ENCODE measurements at regions not wholly inside any gene's neighbourhood (a gene's known extent, or its start where the extent isn't known, plus 50 kb on each side); places are given as distances from the start of the nearest gene placed in this dataset.

DNA sequence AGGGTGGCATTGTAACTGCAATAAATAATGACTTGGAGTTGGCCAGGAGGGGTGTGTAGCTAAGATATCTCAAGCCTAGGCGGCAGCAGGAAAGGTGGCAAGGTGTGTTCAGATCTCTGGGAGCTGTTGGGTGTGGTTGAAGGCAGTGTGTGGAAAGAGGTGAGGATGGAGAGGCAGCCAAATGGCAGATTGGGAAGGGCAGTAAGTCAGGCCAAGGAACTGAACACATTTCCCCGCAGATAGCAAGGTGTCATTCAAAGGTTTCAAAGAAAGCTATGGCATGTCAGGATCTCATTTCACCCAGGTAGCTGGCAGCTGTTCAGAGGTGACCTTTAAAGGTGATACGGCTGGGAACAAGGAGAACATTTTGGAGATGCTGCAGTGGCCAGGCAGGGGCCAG is 586.0 kb upstream of the MGMT start:
- no peak for TF ChIP-seq YY1 (IDR thresholded peaks at IDR 0.05; ENCODE audit: extremely low read depth, insufficient replicate concordance, low read depth, low read length)
- TF ChIP-seq CBX3 (IDR thresholded peaks at IDR 0.05; ENCODE audit: low read depth), result no peak
- TF ChIP-seq EZH2phosphoT487 (IDR thresholded peaks at IDR 0.05; ENCODE audit: borderline replicate concordance), result no peak
- TF ChIP-seq CEBPB (IDR thresholded peaks at IDR 0.05; ENCODE audit: low read depth), result no peak
- TF ChIP-seq POLR2A (IDR thresholded peaks at IDR 0.05; ENCODE audit: borderline replicate concordance, extremely low read depth, insufficient read depth, insufficient read length), result no peak
- TF ChIP-seq ZFX (IDR thresholded peaks at IDR 0.05), result no peak
- TF ChIP-seq EZH2 (IDR thresholded peaks at IDR 0.05), result no peak
- TF ChIP-seq EGR1 (IDR thresholded peaks at IDR 0.05; ENCODE audit: low read depth), result no peak
- TF ChIP-seq TCF7L2 (IDR thresholded peaks at IDR 0.05; ENCODE audit: borderline replicate concordance, extremely low read depth, insufficient read depth, insufficient read length), result no peak
- TF ChIP-seq, protein P1, sequence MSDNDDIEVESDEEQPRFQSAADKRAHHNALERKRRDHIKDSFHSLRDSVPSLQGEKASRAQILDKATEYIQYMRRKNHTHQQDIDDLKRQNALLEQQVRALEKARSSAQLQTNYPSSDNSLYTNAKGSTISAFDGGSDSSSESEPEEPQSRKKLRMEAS (IDR thresholded peaks at IDR 0.05), result no peak
- TF ChIP-seq RAD21 (IDR thresholded peaks at IDR 0.05; ENCODE audit: low read depth), result no peak
- no peak for TF ChIP-seq ELF1 (IDR thresholded peaks at IDR 0.05; ENCODE audit: borderline replicate concordance, low read depth)
- no peak for TF ChIP-seq JUND (IDR thresholded peaks at IDR 0.05)
- no peak for TF ChIP-seq FOSL1 (IDR thresholded peaks at IDR 0.05; ENCODE audit: low read depth)
- no peak for TF ChIP-seq POLR2AphosphoS5 (IDR thresholded peaks at IDR 0.05; ENCODE audit: low read depth, low read length)
- TF ChIP-seq SRF (IDR thresholded peaks at IDR 0.05; ENCODE audit: low read depth), result no peak
- TF ChIP-seq, protein P2, sequence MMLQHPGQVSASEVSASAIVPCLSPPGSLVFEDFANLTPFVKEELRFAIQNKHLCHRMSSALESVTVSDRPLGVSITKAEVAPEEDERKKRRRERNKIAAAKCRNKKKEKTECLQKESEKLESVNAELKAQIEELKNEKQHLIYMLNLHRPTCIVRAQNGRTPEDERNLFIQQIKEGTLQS (IDR thresholded peaks at IDR 0.05), result no peak
- TF ChIP-seq, protein P3, sequence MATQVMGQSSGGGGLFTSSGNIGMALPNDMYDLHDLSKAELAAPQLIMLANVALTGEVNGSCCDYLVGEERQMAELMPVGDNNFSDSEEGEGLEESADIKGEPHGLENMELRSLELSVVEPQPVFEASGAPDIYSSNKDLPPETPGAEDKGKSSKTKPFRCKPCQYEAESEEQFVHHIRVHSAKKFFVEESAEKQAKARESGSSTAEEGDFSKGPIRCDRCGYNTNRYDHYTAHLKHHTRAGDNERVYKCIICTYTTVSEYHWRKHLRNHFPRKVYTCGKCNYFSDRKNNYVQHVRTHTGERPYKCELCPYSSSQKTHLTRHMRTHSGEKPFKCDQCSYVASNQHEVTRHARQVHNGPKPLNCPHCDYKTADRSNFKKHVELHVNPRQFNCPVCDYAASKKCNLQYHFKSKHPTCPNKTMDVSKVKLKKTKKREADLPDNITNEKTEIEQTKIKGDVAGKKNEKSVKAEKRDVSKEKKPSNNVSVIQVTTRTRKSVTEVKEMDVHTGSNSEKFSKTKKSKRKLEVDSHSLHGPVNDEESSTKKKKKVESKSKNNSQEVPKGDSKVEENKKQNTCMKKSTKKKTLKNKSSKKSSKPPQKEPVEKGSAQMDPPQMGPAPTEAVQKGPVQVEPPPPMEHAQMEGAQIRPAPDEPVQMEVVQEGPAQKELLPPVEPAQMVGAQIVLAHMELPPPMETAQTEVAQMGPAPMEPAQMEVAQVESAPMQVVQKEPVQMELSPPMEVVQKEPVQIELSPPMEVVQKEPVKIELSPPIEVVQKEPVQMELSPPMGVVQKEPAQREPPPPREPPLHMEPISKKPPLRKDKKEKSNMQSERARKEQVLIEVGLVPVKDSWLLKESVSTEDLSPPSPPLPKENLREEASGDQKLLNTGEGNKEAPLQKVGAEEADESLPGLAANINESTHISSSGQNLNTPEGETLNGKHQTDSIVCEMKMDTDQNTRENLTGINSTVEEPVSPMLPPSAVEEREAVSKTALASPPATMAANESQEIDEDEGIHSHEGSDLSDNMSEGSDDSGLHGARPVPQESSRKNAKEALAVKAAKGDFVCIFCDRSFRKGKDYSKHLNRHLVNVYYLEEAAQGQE (IDR thresholded peaks at IDR 0.05; ENCODE audit: low read depth), result no peak
- no peak for TF ChIP-seq SP1 (IDR thresholded peaks at IDR 0.05; ENCODE audit: low read depth)
- TF ChIP-seq SIN3A (IDR thresholded peaks at IDR 0.05; ENCODE audit: low read depth), result no peak
- Histone ChIP-seq H2AFZ (ENCODE audit: low read depth, low read length, poor library complexity, severe bottlenecking) (no peak overlapping the region), H3K9me2 (ENCODE audit: insufficient read depth) (no peaks in the 10 kb centered on the region), H3K36me3 (ENCODE audit: control insufficient read depth in 1 of 2, insufficient read depth in 2 of 2, low read length in 2 of 2) (no peaks in the 10 kb centered on the region), H3K4me2 (ENCODE audit: low read length) (no peak overlapping the region), H3K9ac (ENCODE audit: low read length) (no peak overlapping the region), H4K20me1 (ENCODE audit: insufficient read depth) (no peaks in the 10 kb centered on the region), H3K79me2 (ENCODE audit: insufficient read depth, low read length) (no peaks in the 10 kb centered on the region), H3K4me3 (replicated peaks in 1 of 2; ENCODE audit: low read depth in 1 of 2, low read length in 2 of 2) (no peak overlapping the region), H3K27me3 (ENCODE audit: insufficient read depth, low read length) (no peaks in the 10 kb centered on the region), H3K4me1 (ENCODE audit: control insufficient read depth in 1 of 2, insufficient read depth in 2 of 2, low read length in 2 of 2) (no peaks in the 10 kb centered on the region), H3K9me3 (ENCODE audit: control insufficient read depth in 1 of 2, insufficient read depth in 1 of 2, low read depth in 1 of 2, low read length in 2 of 2) (peaks cover 8 to 12% of the 10 kb centered on the region in 2 experiments; a peak in 3 of 4 replicates), H3K27ac (ENCODE audit: low read depth, low read length) (no peak overlapping the region)
- CTCF ChIA-PET, result no interaction called here
- no peak for DNase-seq (ENCODE audit: low read depth, low spot score)
- RAD21 ChIA-PET (ENCODE audit: low non-redundant PET in 1 of 2, low total read pairs in 2 of 2, uncharacterized antibody in 2 of 2, unreplicated experiment in 2 of 2), result no interaction called here
- no TSS peak for BruUV-seq (replicated peaks)
- no peak for ATAC-seq
- intact Hi-C loops (cut with micrococcal nuclease), result no loop called here
- POLR2A ChIA-PET, result no interaction called here
